ENCODE measurements at regions not wholly inside any gene's neighbourhood (a gene's known extent, or its start where the extent isn't known, plus 50 kb on each side); places are given as distances from the start of the nearest gene placed in this dataset.

DNA sequence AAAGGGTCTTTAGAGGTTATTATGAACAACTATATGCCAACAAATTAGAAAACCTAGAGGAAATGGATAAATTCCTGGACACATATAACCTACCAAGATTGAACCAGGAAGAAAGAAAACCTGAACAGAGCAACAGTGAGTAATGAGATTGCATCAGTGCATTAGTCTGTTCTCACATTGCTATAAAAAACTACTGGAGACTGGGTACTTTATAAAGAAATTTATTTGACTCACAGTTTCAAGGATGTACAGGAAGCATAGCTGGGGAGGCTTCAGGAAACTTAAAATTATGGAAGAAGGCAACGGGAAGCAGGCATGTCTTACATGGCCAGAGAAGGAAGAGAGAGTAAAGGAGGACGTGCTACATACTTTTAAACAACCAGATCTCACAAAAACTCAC is 70.8 kb upstream of the GNAZ start:
- DNase-seq (ENCODE audit: low read depth) = no peak

GRCh38 chr22:23000657-23001347 is 69.5 kb upstream of the GNAZ start:
- no peak for DNase-seq (ENCODE audit: low read depth)

DNA sequence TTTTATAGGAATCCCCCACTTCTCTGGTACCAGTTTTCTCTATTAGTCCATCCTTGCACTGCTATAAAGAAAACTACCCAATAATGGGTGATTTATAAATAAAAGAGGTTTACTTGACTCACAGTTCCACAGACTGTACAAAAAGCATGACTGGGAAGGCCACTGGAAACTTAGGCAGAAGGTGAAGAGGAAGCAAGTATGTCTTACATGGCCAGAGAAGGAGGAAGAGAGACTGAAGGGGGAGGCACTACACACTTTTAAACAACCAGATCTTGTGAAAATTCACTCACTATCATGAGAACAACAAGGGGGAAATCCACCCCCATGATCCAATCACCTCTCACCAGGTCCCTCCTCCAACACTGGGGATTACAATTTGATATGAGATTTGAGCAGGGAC is 68.9 kb upstream of the GNAZ start:
- DNase-seq (ENCODE audit: low read depth) = no peak

DNA sequence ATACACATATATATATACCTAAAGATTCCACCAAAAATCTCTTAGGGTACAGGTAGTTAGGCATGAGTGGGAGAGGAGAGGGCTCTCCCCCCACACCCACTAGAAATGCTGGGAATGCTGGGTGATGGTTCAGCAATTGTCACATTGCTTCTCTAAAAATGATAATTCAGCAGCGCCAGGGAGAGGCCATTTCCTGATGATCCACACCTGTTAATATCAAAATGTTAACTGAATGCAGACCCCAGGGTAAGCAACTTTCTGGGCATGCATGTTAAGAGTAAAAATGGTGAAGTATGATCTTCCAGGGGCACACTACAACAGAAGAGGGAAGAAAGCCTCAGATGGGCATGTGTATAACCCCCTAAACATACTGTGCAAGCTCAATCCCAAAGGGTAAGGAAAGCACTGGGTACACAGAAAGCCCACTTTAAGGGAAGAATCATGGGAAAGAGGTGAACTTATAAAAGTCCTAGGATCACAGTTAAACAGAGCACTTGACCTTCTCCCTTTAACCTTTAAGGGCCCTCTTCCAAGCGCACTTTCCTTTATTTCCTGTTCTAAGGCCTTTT is 67.6 kb upstream of the GNAZ start:
- no peak for DNase-seq (ENCODE audit: low read depth)

DNA sequence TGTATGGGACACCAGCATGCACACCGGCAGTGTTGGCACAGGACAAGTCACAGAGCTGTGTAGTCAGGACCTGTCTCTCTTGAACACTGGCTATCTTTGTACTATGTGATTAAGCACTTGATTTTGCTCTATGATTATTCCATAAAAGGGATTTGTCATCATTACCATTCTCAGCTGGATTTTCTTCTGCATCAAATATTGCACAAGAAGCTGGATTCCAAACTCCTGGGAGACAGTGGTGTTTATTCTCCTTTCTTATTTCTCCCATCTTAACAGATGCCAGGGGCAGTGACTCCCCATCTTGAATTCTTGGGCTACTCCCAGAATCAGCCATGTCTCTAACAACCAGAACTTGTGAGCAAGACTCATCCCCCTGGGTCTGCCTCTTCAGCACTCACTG is 62.5 kb upstream of the GNAZ start:
- DNase-seq (ENCODE audit: low read depth) = no peak

DNA sequence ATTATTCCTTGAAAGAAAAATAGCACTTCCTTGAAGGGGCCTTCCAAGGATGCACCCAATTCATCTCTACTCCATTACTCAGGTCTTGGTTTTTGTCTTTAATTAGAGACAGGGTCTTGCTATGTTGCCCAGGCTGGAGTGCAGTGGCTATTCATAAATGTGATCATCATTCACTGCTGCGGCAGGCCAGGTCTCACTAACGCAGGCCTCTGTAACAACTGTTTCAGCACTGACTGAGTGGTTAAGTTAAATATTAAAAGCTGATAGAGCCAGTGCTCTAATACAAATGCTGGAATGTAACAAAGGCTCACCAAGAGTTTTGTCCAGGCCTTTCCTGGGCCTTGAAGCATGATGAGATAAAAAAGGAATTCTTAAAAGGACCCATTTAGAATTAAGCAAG is 61.4 kb upstream of the GNAZ start:
- no peak for DNase-seq (ENCODE audit: low read depth)

All from T-helper 22 cell (primary cell).